ENCODE measurements at regions not wholly inside any gene's neighbourhood (a gene's known extent, or its start where the extent isn't known, plus 50 kb on each side); places are given as distances from the start of the nearest gene placed in this dataset.

- no peak overlapping the region for H3K27ac Mint-ChIP-seq
- Histone ChIP-seq H3K9me3 (ENCODE audit: control insufficient read depth in 1 of 2, insufficient read depth in 1 of 2, low read length in 2 of 2) (peaks cover 5 to 16% of the 10 kb centered on the region in 2 experiments), H3K27ac (ENCODE audit: low read depth in 1 of 2, low read length in 2 of 2) (no peak overlapping the region), H3K27me3 (ENCODE audit: control insufficient read depth in 1 of 2, insufficient read depth in 2 of 2, low read length in 2 of 2) (no peaks in the 10 kb centered on the region), H3K4me1 (ENCODE audit: insufficient read depth, low read length) (no peaks in the 10 kb centered on the region), H3K36me3 (ENCODE audit: insufficient read depth, low read length) (no peaks in the 10 kb centered on the region), H3K4me3 (ENCODE audit: low read length) (no peak overlapping the region)
- peaks cover 2% of the 10 kb centered on the region for H3K9me3 Mint-ChIP-seq
- no peak for DNase-seq
- TF ChIP-seq, protein P1, sequence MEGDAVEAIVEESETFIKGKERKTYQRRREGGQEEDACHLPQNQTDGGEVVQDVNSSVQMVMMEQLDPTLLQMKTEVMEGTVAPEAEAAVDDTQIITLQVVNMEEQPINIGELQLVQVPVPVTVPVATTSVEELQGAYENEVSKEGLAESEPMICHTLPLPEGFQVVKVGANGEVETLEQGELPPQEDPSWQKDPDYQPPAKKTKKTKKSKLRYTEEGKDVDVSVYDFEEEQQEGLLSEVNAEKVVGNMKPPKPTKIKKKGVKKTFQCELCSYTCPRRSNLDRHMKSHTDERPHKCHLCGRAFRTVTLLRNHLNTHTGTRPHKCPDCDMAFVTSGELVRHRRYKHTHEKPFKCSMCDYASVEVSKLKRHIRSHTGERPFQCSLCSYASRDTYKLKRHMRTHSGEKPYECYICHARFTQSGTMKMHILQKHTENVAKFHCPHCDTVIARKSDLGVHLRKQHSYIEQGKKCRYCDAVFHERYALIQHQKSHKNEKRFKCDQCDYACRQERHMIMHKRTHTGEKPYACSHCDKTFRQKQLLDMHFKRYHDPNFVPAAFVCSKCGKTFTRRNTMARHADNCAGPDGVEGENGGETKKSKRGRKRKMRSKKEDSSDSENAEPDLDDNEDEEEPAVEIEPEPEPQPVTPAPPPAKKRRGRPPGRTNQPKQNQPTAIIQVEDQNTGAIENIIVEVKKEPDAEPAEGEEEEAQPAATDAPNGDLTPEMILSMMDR (IDR thresholded peaks at IDR 0.05): no peak
- ChIA-PET CTCF (no interaction called here), POLR2A (no interaction called here)
- H3K27me3 Mint-ChIP-seq: no peaks in the 10 kb centered on the region
- no peak for ATAC-seq (ENCODE audit: poor library complexity)
- peaks cover 29% of the 10 kb centered on the region for H3K36me3 Mint-ChIP-seq (ENCODE audit: low read depth)
- H3K4me1 Mint-ChIP-seq (ENCODE audit: low read depth): no peaks in the 10 kb centered on the region
- no peak overlapping the region for H3K4me3 Mint-ChIP-seq
- intact Hi-C loops (cut with DNase I, micrococcal nuclease): no loop called here
Measured at GRCh38 chr1:222920169-222920568, 105.3 kb downstream of the DISP1 start.

GRCh38 chr1:222921945-222922344 lies 107.1 kb downstream of the DISP1 start:
- Histone ChIP-seq H3K36me3 (ENCODE audit: insufficient read depth, low read length) (no peaks in the 10 kb centered on the region), H3K27ac (ENCODE audit: low read depth in 1 of 2, low read length in 2 of 2) (no peak overlapping the region), H3K9me3 (ENCODE audit: control insufficient read depth in 1 of 2, insufficient read depth in 1 of 2, low read length in 2 of 2) (peaks cover 4 to 8% of the 10 kb centered on the region in 2 experiments), H3K27me3 (ENCODE audit: control insufficient read depth in 1 of 2, insufficient read depth in 2 of 2, low read length in 2 of 2) (no peaks in the 10 kb centered on the region), H3K4me3 (ENCODE audit: low read length) (no peak overlapping the region), H3K4me1 (ENCODE audit: insufficient read depth, low read length) (no peaks in the 10 kb centered on the region)
- intact Hi-C loops (cut with DNase I, micrococcal nuclease): no loop called here
- peaks cover 20% of the 10 kb centered on the region for H3K36me3 Mint-ChIP-seq (ENCODE audit: low read depth)
- ATAC-seq (ENCODE audit: poor library complexity) (no peak), DNase-seq (no peak)
- CTCF ChIA-PET: no interaction called here
- H3K27ac Mint-ChIP-seq: no peak overlapping the region
- no peak overlapping the region for H3K4me3 Mint-ChIP-seq
- TF ChIP-seq, protein P1 (IDR thresholded peaks at IDR 0.05): no peak
- no peaks in the 10 kb centered on the region for H3K4me1 Mint-ChIP-seq (ENCODE audit: low read depth)
- H3K27me3 Mint-ChIP-seq: no peaks in the 10 kb centered on the region
- H3K9me3 Mint-ChIP-seq: no peaks in the 10 kb centered on the region
- POLR2A ChIA-PET: no interaction called here

- CTCF ChIA-PET: no interaction called here
- no peaks in the 10 kb centered on the region for H3K4me1 Mint-ChIP-seq (ENCODE audit: low read depth)
- TF ChIP-seq, protein P1 (IDR thresholded peaks at IDR 0.05): no peak
- peaks cover 4% of the 10 kb centered on the region for H3K36me3 Mint-ChIP-seq (ENCODE audit: low read depth)
- H3K36me3 ChIP-seq (ENCODE audit: insufficient read depth, low read length): no peaks in the 10 kb centered on the region
- H3K4me3 ChIP-seq (ENCODE audit: low read length): no peak overlapping the region
- ATAC-seq (ENCODE audit: poor library complexity) (no peak), DNase-seq (no peak)
- no peaks in the 10 kb centered on the region for H3K27me3 Mint-ChIP-seq
- intact Hi-C loops (cut with DNase I, micrococcal nuclease): no loop called here
- no peaks in the 10 kb centered on the region for H3K9me3 Mint-ChIP-seq
- POLR2A ChIA-PET: interaction anchor here (0.6 kb wide), 1 partner anchor 98 kb away, joined by 3 read pairs; no protein-coding TSS in a partner anchor
- no peak overlapping the region for H3K4me3 Mint-ChIP-seq
- no peaks in the 10 kb centered on the region for H3K27me3 ChIP-seq (ENCODE audit: control insufficient read depth in 1 of 2, insufficient read depth in 2 of 2, low read length in 2 of 2)
- H3K27ac ChIP-seq (ENCODE audit: low read depth in 1 of 2, low read length in 2 of 2): no peak overlapping the region
- no peaks in the 10 kb centered on the region for H3K9me3 ChIP-seq (ENCODE audit: control insufficient read depth in 1 of 2, insufficient read depth in 1 of 2, low read length in 2 of 2)
- no peak overlapping the region for H3K27ac Mint-ChIP-seq
- no peaks in the 10 kb centered on the region for H3K4me1 ChIP-seq (ENCODE audit: insufficient read depth, low read length)
Measured at GRCh38 chr1:222923506-222923905, 108.7 kb downstream of the DISP1 start.
